Right lobe of liver (tissue), 4 donors: ENCODE measurements at regions not wholly inside any gene's neighbourhood (a gene's known extent, or its start where the extent isn't known, plus 50 kb on each side); places are given as distances from the start of the nearest gene placed in this dataset.

Experiments
- CTCF ChIP-seq, 4 donors: fragments of 200-600 bp in 3 of 4; fragments of 450-650 bp in 1 of 4; IDR thresholded peaks; one replicate each; pipeline versions ENCODE4 v1.5.1 to v1.8.0; 2016 to 2022; ENCODE audit warnings: antibody characterized with exemption in 4 of 4, mild to moderate bottlenecking in 2 of 4
- POLR2A ChIP-seq: fragments of 450-650 bp; IDR thresholded peaks from one replicate; pipeline ENCODE4 v1.6.1; 2017; ENCODE audit warnings: antibody characterized with exemption, mild to moderate bottlenecking
- donor health status: DM: no; HTN: no; CAD: no.
- donor health status: DM: no; HTN: no; CAD: no.
- donor health status: DM: no; HTN: yes; CAD: no.

- TF ChIP-seq POLR2A, result no peak
- TF ChIP-seq CTCF (IDR thresholded peaks at IDR 0.05), result no peak
Observed at GRCh38 chr20:24102749-24103333, 114.3 kb upstream of the GGTLC1 start.
